ENCODE measurements at regions not wholly inside any gene's neighbourhood (a gene's known extent, or its start where the extent isn't known, plus 50 kb on each side); places are given as distances from the start of the nearest gene placed in this dataset.

DNA sequence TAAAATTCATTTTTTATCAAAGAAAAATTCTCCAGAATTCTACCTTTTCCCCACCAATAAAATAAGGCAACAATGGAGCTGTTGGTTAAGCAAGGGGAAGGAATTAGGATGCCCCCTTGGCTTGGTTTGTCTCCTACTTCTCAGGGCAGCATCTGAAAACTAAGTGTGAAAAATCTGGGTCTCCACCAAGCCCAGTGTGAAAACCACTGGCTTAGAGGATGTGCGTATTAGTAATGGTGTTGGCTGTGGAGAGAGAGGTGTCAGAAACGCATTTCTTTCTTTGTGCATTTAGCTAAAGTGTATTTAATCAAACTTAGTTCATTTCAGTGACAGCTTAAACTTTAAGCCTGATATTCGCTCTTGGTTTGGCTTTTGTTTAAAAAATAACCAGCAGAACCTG, 662.7 kb downstream of the MCTP2 start:
- no peak overlapping the region for H3K27ac ChIP-seq (ENCODE audit: low read length)
- H3K4me3 ChIP-seq (ENCODE audit: low read depth in 1 of 2, low read length in 2 of 2): no peak overlapping the region
- H3K9me3 ChIP-seq (ENCODE audit: insufficient read depth, low read length, severe bottlenecking): no peaks in the 10 kb centered on the region
- H2AFZ ChIP-seq (ENCODE audit: low read depth, low read length): no peak overlapping the region
- no peaks in the 10 kb centered on the region for H3K4me1 ChIP-seq (ENCODE audit: insufficient read depth, low read length)
- no peaks in the 10 kb centered on the region for H4K20me1 ChIP-seq (ENCODE audit: insufficient read depth, low read length)
- H3K79me2 ChIP-seq (ENCODE audit: insufficient read depth, low read length): no peaks in the 10 kb centered on the region
- H3K36me3 ChIP-seq (ENCODE audit: insufficient read depth, low read length): no peaks in the 10 kb centered on the region
- DNase-seq (no peak), ATAC-seq (ENCODE audit: insufficient read depth, low read depth) (no peak)
- no peaks in the 10 kb centered on the region for H3K27me3 ChIP-seq (ENCODE audit: insufficient read depth, low read length, poor library complexity)
- no peak for TF ChIP-seq EZH2 (IDR thresholded peaks at IDR 0.05; ENCODE audit: borderline replicate concordance, low read depth, low read length, severe bottlenecking)
- TF ChIP-seq, protein P1, sequence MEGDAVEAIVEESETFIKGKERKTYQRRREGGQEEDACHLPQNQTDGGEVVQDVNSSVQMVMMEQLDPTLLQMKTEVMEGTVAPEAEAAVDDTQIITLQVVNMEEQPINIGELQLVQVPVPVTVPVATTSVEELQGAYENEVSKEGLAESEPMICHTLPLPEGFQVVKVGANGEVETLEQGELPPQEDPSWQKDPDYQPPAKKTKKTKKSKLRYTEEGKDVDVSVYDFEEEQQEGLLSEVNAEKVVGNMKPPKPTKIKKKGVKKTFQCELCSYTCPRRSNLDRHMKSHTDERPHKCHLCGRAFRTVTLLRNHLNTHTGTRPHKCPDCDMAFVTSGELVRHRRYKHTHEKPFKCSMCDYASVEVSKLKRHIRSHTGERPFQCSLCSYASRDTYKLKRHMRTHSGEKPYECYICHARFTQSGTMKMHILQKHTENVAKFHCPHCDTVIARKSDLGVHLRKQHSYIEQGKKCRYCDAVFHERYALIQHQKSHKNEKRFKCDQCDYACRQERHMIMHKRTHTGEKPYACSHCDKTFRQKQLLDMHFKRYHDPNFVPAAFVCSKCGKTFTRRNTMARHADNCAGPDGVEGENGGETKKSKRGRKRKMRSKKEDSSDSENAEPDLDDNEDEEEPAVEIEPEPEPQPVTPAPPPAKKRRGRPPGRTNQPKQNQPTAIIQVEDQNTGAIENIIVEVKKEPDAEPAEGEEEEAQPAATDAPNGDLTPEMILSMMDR (IDR thresholded peaks at IDR 0.05; ENCODE audit: borderline replicate concordance, extremely low read depth, low read length, poor library complexity, severe bottlenecking): no peak
- H3K9ac ChIP-seq (ENCODE audit: low read depth, low read length): no peak overlapping the region
- no peak overlapping the region for H3K4me2 ChIP-seq (ENCODE audit: insufficient read depth, low read length)

DNA sequence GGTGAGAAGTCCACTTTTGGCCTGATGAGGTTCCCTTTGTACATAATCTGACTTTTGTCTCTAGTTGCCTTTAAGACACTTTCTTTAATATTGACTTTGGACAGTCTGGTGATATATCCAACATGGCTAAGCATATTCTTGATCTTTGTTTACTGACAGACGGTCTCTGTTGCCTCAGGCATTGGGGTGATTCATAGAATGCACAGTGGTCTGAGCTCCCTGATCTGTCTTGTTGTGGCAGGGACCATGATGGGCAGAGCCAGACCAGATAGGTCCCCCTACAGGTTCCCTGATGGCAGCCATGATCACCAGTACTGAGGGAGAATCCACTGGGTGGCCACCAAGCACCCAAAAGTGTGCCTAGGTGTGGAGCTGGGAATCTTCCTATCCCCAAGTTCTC, 678.1 kb downstream of the MCTP2 start:
- Histone ChIP-seq H3K4me3 (ENCODE audit: low read depth in 1 of 2, low read length in 2 of 2) (no peak overlapping the region), H4K20me1 (ENCODE audit: insufficient read depth, low read length) (no peaks in the 10 kb centered on the region), H3K9ac (ENCODE audit: low read depth, low read length) (no peak overlapping the region), H3K4me2 (ENCODE audit: insufficient read depth, low read length) (no peak overlapping the region), H3K79me2 (ENCODE audit: insufficient read depth, low read length) (no peaks in the 10 kb centered on the region), H3K36me3 (ENCODE audit: insufficient read depth, low read length) (no peaks in the 10 kb centered on the region), H3K9me3 (ENCODE audit: insufficient read depth, low read length, severe bottlenecking) (no peaks in the 10 kb centered on the region), H3K4me1 (ENCODE audit: insufficient read depth, low read length) (no peaks in the 10 kb centered on the region), H2AFZ (ENCODE audit: low read depth, low read length) (no peak overlapping the region), H3K27ac (ENCODE audit: low read length) (no peak overlapping the region), H3K27me3 (ENCODE audit: insufficient read depth, low read length, poor library complexity) (no peaks in the 10 kb centered on the region)
- DNase-seq: no peak
- ATAC-seq (ENCODE audit: insufficient read depth, low read depth): no peak
- TF ChIP-seq EZH2 (IDR thresholded peaks at IDR 0.05; ENCODE audit: borderline replicate concordance, low read depth, low read length, severe bottlenecking): no peak
- TF ChIP-seq, protein P1 (IDR thresholded peaks at IDR 0.05; ENCODE audit: borderline replicate concordance, extremely low read depth, low read length, poor library complexity, severe bottlenecking): no peak

DNA sequence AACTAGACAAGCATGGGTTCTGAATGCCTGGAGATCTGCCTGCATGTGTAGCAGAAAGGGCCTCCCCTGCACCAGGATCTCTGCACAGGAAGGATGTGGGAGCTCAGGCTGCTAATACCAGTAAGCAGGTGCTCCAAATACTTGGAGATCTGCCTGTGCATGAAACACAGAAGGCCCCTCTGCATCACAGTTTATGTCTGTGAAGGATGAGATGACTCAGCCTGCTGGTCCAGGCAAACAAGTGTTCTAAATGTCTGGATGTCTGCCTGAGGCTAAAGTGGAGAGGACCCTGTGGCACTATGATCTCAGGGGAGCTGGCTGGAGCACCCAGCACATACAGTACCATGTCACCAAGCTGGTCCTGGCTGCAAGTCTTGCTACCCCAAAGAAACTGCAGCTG, 678.8 kb downstream of the MCTP2 start:
- ATAC-seq (ENCODE audit: insufficient read depth, low read depth) (no peak), DNase-seq (no peak)
- no peaks in the 10 kb centered on the region for H3K27me3 ChIP-seq (ENCODE audit: insufficient read depth, low read length, poor library complexity)
- no peak overlapping the region for H3K27ac ChIP-seq (ENCODE audit: low read length)
- no peaks in the 10 kb centered on the region for H3K79me2 ChIP-seq (ENCODE audit: insufficient read depth, low read length)
- no peak overlapping the region for H3K9ac ChIP-seq (ENCODE audit: low read depth, low read length)
- TF ChIP-seq EZH2 (IDR thresholded peaks at IDR 0.05; ENCODE audit: borderline replicate concordance, low read depth, low read length, severe bottlenecking): no peak
- TF ChIP-seq, protein P1 (IDR thresholded peaks at IDR 0.05; ENCODE audit: borderline replicate concordance, extremely low read depth, low read length, poor library complexity, severe bottlenecking): no peak
- no peaks in the 10 kb centered on the region for H4K20me1 ChIP-seq (ENCODE audit: insufficient read depth, low read length)
- no peaks in the 10 kb centered on the region for H3K36me3 ChIP-seq (ENCODE audit: insufficient read depth, low read length)
- no peak overlapping the region for H3K4me3 ChIP-seq (ENCODE audit: low read depth in 1 of 2, low read length in 2 of 2)
- H3K4me1 ChIP-seq (ENCODE audit: insufficient read depth, low read length): no peaks in the 10 kb centered on the region
- no peak overlapping the region for H3K4me2 ChIP-seq (ENCODE audit: insufficient read depth, low read length)
- H2AFZ ChIP-seq (ENCODE audit: low read depth, low read length): no peak overlapping the region
- no peaks in the 10 kb centered on the region for H3K9me3 ChIP-seq (ENCODE audit: insufficient read depth, low read length, severe bottlenecking)

DNA sequence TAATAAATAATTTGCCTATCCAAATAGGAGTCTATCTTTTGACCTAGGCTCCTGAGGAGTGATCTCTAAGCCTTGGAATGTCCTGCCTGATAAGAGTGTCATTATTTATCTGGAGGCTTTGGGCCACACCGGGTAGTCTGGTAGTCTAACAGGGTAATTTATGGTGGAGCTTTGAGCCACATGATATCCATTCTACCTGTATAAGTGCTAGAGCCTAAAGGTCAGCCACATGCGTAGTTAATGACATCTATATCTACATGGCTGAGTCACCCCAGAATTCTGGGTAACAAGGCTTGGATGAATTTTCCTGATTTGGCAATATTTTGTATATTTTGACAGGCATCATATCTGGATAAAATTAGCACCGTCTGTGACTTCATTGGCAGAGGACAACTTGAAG, 681.4 kb downstream of the MCTP2 start:
- Histone ChIP-seq H3K4me1 (ENCODE audit: insufficient read depth, low read length) (no peaks in the 10 kb centered on the region), H3K9me3 (ENCODE audit: insufficient read depth, low read length, severe bottlenecking) (no peaks in the 10 kb centered on the region), H3K36me3 (ENCODE audit: insufficient read depth, low read length) (no peaks in the 10 kb centered on the region), H3K27me3 (ENCODE audit: insufficient read depth, low read length, poor library complexity) (no peaks in the 10 kb centered on the region), H3K79me2 (ENCODE audit: insufficient read depth, low read length) (no peaks in the 10 kb centered on the region), H3K4me3 (ENCODE audit: low read depth in 1 of 2, low read length in 2 of 2) (no peak overlapping the region), H3K4me2 (ENCODE audit: insufficient read depth, low read length) (no peak overlapping the region), H3K9ac (ENCODE audit: low read depth, low read length) (no peak overlapping the region), H4K20me1 (ENCODE audit: insufficient read depth, low read length) (no peaks in the 10 kb centered on the region), H3K27ac (ENCODE audit: low read length) (no peak overlapping the region), H2AFZ (ENCODE audit: low read depth, low read length) (no peak overlapping the region)
- no peak for TF ChIP-seq EZH2 (IDR thresholded peaks at IDR 0.05; ENCODE audit: borderline replicate concordance, low read depth, low read length, severe bottlenecking)
- TF ChIP-seq, protein P1 (IDR thresholded peaks at IDR 0.05; ENCODE audit: borderline replicate concordance, extremely low read depth, low read length, poor library complexity, severe bottlenecking): no peak
- DNase-seq (no peak), ATAC-seq (ENCODE audit: insufficient read depth, low read depth) (no peak)
